SK-N-SH treated with all-trans-retinoic acid at 6 μM for 48 hours (cell line): ENCODE measurements at regions not wholly inside any gene's neighbourhood (a gene's known extent, or its start where the extent isn't known, plus 50 kb on each side); places are given as distances from the start of the nearest gene placed in this dataset.

Experiments
- ATAC-seq: fragments of 200-7000 bp; cut with Tn5 transposase; 3 replicates; pipeline ENCODE4 v1.9.1; 2020; ENCODE audit warnings: mild to moderate bottlenecking, moderate library complexity
- ARNTL ChIP-seq: fragments of 450-650 bp; formaldehyde crosslinking; IDR thresholded peaks from 2 replicates; pipeline ENCODE4 v1.5.0; 2020; ENCODE audit warnings: low read depth, mild to moderate bottlenecking, moderate library complexity, borderline replicate concordance
- BACH2 ChIP-seq: fragments of 250-450 bp; sonication (Bioruptor Pico); IDR thresholded peaks from 2 replicates; pipeline ENCODE4 v1.9.0; 2021; ENCODE audit warnings: mild to moderate bottlenecking, borderline replicate concordance
- CSDC2 ChIP-seq: fragments of 250-450 bp; sonication (Bioruptor Pico); IDR thresholded peaks from 2 replicates; pipeline ENCODE4 v1.5.0; 2020; ENCODE audit warnings: mild to moderate bottlenecking, moderate library complexity
- ESRRG ChIP-seq: fragments of 250-450 bp; sonication (Bioruptor Pico); IDR thresholded peaks from 2 replicates; pipeline ENCODE4 v1.6.1; 2021; ENCODE audit warnings: mild to moderate bottlenecking
- GLIS3 ChIP-seq: fragments of 250-450 bp; sonication (Bioruptor Pico); IDR thresholded peaks from 2 replicates; pipeline ENCODE4 v1.5.0; 2020; ENCODE audit warnings: mild to moderate bottlenecking, moderate library complexity
- ISL1 ChIP-seq: fragments of 250-450 bp; sonication (Bioruptor Pico); IDR thresholded peaks from 2 replicates; pipeline ENCODE4 v2.1.2; 2022; ENCODE audit warnings: mild to moderate bottlenecking, moderate library complexity
- OSR1 ChIP-seq: fragments of 250-450 bp; sonication (Bioruptor Pico); IDR thresholded peaks from 2 replicates; pipeline ENCODE4 v1.8.0; 2022; ENCODE audit warnings: moderate library complexity, mild to moderate bottlenecking, inconsistent platforms
- RARB ChIP-seq: fragments of 250-450 bp; sonication (Bioruptor Pico); IDR thresholded peaks from 2 replicates; pipeline ENCODE4 v1.8.0; 2021; ENCODE audit warnings: mild to moderate bottlenecking, moderate library complexity
- SNAI2 ChIP-seq: fragments of 250-450 bp; sonication (Bioruptor Pico); IDR thresholded peaks from 2 replicates; pipeline ENCODE4 v1.5.0; 2020; ENCODE audit warnings: mild to moderate bottlenecking, moderate library complexity
- TOX ChIP-seq: fragments of 250-450 bp; sonication (Bioruptor Pico); IDR thresholded peaks from 2 replicates; pipeline ENCODE4 v1.8.0; 2021; ENCODE audit warnings: mild to moderate bottlenecking, moderate library complexity, borderline replicate concordance
- ZFP3 ChIP-seq: fragments of 250-450 bp; sonication (Bioruptor Pico); IDR thresholded peaks from 2 replicates; pipeline ENCODE4 v1.5.0; 2020; ENCODE audit warnings: mild to moderate bottlenecking, moderate library complexity
- ZFP30 ChIP-seq: fragments of 450-650 bp; formaldehyde crosslinking; IDR thresholded peaks from 2 replicates; pipeline ENCODE4 v1.5.0; 2022; ENCODE audit warnings: mild to moderate bottlenecking, moderate library complexity
- ZNF565 ChIP-seq: fragments of 450-650 bp; formaldehyde crosslinking; conservative IDR thresholded peaks from 2 replicates; pipeline ENCODE4 v1.5.0; 2020; ENCODE audit warnings: low read depth, mild to moderate bottlenecking, moderate library complexity
- ZNF70 ChIP-seq: fragments of 450-650 bp; formaldehyde crosslinking; IDR thresholded peaks from 2 replicates; pipeline ENCODE4 v1.5.0; 2020; ENCODE audit warnings: mild to moderate bottlenecking, moderate library complexity
- ZNF8 ChIP-seq: fragments of 450-650 bp; formaldehyde crosslinking; IDR thresholded peaks from 2 replicates; pipeline ENCODE4 v1.5.0; 2020; ENCODE audit warnings: mild to moderate bottlenecking, moderate library complexity
- TF ChIP-seq, protein P1 (sequence below): fragments of 250-450 bp; sonication (Bioruptor Pico); IDR thresholded peaks from 2 replicates; pipeline ENCODE4 v1.8.0; 2020; ENCODE audit warnings: mild to moderate bottlenecking, moderate library complexity, borderline replicate concordance
- TF ChIP-seq, protein P2 (sequence below): fragments of 250-450 bp; sonication (Bioruptor Pico); IDR thresholded peaks from 2 replicates; pipeline ENCODE4 v1.8.0; 2021; ENCODE audit warnings: low read depth, mild to moderate bottlenecking, moderate library complexity, borderline replicate concordance
- TF ChIP-seq, protein P3 (sequence below): fragments of 250-450 bp; sonication (Bioruptor Pico); IDR thresholded peaks from 2 replicates; pipeline ENCODE4 v1.5.1; 2021; ENCODE audit warnings: mild to moderate bottlenecking, moderate library complexity
- TF ChIP-seq, protein P4 (sequence below): fragments of 250-450 bp; sonication (Bioruptor Pico); IDR thresholded peaks from 2 replicates; pipeline ENCODE4 v1.5.0; 2020; ENCODE audit warnings: mild to moderate bottlenecking, moderate library complexity

DNA sequence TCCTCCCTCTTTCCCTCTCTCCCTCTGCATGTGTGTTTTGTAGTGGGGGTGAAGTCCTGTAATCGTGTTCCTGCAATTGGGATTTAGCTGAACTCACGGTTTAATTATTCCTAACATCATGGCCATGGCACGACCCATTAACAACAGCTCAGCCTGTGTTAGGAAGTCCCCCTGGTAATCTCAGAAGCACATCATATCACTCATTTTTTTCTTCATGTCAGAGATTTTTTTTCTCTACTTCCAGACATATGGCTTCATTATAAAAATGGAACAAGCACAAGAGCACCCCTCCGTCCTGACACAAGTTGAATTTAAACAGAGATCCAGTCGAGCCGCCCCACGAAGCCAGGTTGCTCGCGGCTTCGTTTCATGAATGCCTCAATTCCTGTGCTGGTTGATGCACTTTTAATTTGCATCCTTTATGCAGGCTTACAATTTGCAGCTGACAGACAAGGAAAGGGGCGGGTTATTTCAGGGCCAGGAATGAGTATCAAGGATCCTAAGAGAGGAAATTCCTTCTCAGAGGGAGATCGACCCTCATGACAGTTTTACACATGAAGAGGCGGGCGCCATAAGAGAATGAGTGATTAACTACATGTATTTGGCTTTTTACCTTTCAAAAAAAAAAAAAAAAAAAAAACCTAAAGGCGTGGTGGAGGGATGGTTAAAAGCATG, 192.9 kb downstream of the MAF start:
- ATAC-seq, result no peak
- no peak for TF ChIP-seq ISL1 (CRISPR knock-in tag)
- no peak for TF ChIP-seq SNAI2 (CRISPR knock-in tag)
- TF ChIP-seq, protein P1, sequence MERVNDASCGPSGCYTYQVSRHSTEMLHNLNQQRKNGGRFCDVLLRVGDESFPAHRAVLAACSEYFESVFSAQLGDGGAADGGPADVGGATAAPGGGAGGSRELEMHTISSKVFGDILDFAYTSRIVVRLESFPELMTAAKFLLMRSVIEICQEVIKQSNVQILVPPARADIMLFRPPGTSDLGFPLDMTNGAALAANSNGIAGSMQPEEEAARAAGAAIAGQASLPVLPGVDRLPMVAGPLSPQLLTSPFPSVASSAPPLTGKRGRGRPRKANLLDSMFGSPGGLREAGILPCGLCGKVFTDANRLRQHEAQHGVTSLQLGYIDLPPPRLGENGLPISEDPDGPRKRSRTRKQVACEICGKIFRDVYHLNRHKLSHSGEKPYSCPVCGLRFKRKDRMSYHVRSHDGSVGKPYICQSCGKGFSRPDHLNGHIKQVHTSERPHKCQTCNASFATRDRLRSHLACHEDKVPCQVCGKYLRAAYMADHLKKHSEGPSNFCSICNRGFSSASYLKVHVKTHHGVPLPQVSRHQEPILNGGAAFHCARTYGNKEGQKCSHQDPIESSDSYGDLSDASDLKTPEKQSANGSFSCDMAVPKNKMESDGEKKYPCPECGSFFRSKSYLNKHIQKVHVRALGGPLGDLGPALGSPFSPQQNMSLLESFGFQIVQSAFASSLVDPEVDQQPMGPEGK (CRISPR knock-in tag), result no peak
- TF ChIP-seq, protein P2, sequence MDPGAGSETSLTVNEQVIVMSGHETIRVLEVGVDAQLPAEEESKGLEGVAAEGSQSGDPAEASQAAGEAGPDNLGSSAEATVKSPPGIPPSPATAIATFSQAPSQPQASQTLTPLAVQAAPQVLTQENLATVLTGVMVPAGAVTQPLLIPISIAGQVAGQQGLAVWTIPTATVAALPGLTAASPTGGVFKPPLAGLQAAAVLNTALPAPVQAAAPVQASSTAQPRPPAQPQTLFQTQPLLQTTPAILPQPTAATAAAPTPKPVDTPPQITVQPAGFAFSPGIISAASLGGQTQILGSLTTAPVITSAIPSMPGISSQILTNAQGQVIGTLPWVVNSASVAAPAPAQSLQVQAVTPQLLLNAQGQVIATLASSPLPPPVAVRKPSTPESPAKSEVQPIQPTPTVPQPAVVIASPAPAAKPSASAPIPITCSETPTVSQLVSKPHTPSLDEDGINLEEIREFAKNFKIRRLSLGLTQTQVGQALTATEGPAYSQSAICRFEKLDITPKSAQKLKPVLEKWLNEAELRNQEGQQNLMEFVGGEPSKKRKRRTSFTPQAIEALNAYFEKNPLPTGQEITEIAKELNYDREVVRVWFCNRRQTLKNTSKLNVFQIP (CRISPR knock-in tag), result no peak
- TF ChIP-seq TOX (CRISPR knock-in tag), result no peak
- TF ChIP-seq ZNF8, result no peak
- TF ChIP-seq ARNTL (CRISPR knock-in tag), result no peak
- no peak for TF ChIP-seq BACH2 (CRISPR knock-in tag)
- no peak for TF ChIP-seq CSDC2
- no peak for TF ChIP-seq ZNF565 (CRISPR knock-in tag)
- TF ChIP-seq RARB (CRISPR knock-in tag), result no peak
- no peak for TF ChIP-seq ZFP30
- TF ChIP-seq ZFP3 (CRISPR knock-in tag), result no peak

DNA sequence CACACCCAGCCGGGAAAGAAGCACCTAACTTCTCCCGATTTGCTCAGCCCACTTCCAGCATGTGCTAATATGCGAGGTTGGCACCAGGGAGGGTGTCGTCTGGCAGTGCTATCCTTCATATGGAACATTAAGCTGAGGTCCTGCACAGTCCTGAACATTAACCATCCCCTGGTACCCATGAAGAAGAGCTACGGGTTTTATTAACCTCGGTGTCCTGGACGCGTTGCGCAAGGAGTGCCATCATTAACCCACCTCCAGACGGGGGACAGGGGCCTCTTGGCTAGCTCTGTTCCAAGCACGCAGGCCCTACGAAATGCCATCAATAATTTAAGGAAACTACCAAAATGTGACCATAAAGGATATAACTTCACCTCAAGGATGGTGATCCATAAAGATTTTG, 193.5 kb downstream of the MAF start:
- ATAC-seq, result no peak
- TF ChIP-seq, protein P1 (CRISPR knock-in tag), result no peak
- TF ChIP-seq OSR1 (CRISPR knock-in tag), result no peak
- no peak for TF ChIP-seq ZNF70
- no peak for TF ChIP-seq RARB (CRISPR knock-in tag)
- TF ChIP-seq, all 23 proteins: peak for 0

DNA sequence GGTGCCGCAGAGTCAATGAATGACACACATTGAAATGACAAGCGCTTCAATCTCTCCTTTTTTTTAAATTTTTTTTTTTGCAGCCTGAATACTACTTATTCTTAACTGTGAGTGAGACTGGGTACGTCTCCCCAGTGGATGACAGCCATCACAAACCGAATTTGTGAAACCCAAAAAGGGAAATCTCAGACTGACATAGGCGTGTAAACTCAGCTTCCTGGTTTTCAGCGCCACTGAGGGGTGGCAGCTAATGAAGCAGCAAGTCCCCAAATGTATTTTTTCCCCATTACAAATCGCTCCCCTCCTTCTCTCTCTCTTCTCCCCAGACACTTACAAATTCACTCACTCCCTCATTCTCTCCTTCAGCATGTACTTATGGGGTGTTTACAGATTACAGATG, 196.0 kb downstream of the MAF start:
- ATAC-seq, result no peak
- TF ChIP-seq SNAI2 (CRISPR knock-in tag) (no peak), ZNF70 (no peak), ZNF8 (no peak), ZFP30 (no peak), ZFP3 (CRISPR knock-in tag) (no peak), ZNF565 (CRISPR knock-in tag) (no peak), GLIS3 (no peak), ESRRG (no peak), ARNTL (CRISPR knock-in tag) (no peak)
- TF ChIP-seq, protein P1 (CRISPR knock-in tag), result no peak
- TF ChIP-seq, protein P3, sequence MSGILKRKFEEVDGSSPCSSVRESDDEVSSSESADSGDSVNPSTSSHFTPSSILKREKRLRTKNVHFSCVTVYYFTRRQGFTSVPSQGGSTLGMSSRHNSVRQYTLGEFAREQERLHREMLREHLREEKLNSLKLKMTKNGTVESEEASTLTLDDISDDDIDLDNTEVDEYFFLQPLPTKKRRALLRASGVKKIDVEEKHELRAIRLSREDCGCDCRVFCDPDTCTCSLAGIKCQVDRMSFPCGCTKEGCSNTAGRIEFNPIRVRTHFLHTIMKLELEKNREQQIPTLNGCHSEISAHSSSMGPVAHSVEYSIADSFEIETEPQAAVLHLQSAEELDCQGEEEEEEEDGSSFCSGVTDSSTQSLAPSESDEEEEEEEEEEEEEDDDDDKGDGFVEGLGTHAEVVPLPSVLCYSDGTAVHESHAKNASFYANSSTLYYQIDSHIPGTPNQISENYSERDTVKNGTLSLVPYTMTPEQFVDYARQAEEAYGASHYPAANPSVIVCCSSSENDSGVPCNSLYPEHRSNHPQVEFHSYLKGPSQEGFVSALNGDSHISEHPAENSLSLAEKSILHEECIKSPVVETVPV, result no peak
- TF ChIP-seq, protein P2 (CRISPR knock-in tag), result no peak
- TF ChIP-seq, protein P4, sequence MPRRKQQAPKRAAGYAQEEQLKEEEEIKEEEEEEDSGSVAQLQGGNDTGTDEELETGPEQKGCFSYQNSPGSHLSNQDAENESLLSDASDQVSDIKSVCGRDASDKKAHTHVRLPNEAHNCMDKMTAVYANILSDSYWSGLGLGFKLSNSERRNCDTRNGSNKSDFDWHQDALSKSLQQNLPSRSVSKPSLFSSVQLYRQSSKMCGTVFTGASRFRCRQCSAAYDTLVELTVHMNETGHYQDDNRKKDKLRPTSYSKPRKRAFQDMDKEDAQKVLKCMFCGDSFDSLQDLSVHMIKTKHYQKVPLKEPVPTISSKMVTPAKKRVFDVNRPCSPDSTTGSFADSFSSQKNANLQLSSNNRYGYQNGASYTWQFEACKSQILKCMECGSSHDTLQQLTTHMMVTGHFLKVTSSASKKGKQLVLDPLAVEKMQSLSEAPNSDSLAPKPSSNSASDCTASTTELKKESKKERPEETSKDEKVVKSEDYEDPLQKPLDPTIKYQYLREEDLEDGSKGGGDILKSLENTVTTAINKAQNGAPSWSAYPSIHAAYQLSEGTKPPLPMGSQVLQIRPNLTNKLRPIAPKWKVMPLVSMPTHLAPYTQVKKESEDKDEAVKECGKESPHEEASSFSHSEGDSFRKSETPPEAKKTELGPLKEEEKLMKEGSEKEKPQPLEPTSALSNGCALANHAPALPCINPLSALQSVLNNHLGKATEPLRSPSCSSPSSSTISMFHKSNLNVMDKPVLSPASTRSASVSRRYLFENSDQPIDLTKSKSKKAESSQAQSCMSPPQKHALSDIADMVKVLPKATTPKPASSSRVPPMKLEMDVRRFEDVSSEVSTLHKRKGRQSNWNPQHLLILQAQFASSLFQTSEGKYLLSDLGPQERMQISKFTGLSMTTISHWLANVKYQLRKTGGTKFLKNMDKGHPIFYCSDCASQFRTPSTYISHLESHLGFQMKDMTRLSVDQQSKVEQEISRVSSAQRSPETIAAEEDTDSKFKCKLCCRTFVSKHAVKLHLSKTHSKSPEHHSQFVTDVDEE (CRISPR knock-in tag), result no peak
- TF ChIP-seq, all 23 proteins: peak for 0
